ENCODE measurements at regions not wholly inside any gene's neighbourhood (a gene's known extent, or its start where the extent isn't known, plus 50 kb on each side); places are given as distances from the start of the nearest gene placed in this dataset.

GRCh38 chr12:126362964-126363363, 1297.7 kb downstream of the AACS start:
- Histone ChIP-seq H2BK20ac (ENCODE audit: low read length) (no peak overlapping the region), H3K27ac (ENCODE audit: low read depth, low read length) (no peak overlapping the region), H2BK5ac (ENCODE audit: low read depth, low read length) (no peak overlapping the region), H2BK12ac (ENCODE audit: low read depth, low read length) (no peak overlapping the region), H3K36me3 (ENCODE audit: control insufficient read depth in 2 of 4, insufficient read depth in 4 of 4, low read length in 3 of 4) (no peaks in the 10 kb centered on the region), H3K9me3 (ENCODE audit: insufficient read depth in 2 of 2, low read depth in 1 of 2, low read length in 1 of 2) (0 out of 4 replicates have a peak, but pooled peaks cover 0 to 4% of the 10 kb centered on the region in 2 experiments), H4K5ac (ENCODE audit: insufficient read length, low read depth, low read length) (no peak overlapping the region), H4K91ac (replicated peaks; ENCODE audit: insufficient read length, low read length) (no peak overlapping the region), H3K23ac (ENCODE audit: insufficient read length) (no peak overlapping the region), H3K4me3 (ENCODE audit: extremely low read depth in 1 of 4, insufficient read depth in 2 of 4, low read depth in 3 of 4, low read length in 4 of 4) (no peak overlapping the region), H3K14ac (ENCODE audit: insufficient read length) (no peak overlapping the region), H3K79me1 (ENCODE audit: low read depth, low read length) (no peaks in the 10 kb centered on the region), H2BK120ac (replicated peaks; ENCODE audit: low read depth, low read length) (no peak overlapping the region), H3K18ac (ENCODE audit: extremely low read depth, low read length) (no peak overlapping the region), H3K4ac (replicated peaks; ENCODE audit: insufficient read length, low read depth, low read length) (no peak overlapping the region), H3K4me2 (ENCODE audit: insufficient read depth in 1 of 2, low read depth in 2 of 2, low read length in 2 of 2) (no peak overlapping the region; a peak in 1 of 4 replicates), H3K9ac (replicated peaks in 1 of 4; ENCODE audit: extremely low read depth in 1 of 4, low read depth in 3 of 4, low read length in 3 of 4) (no peak overlapping the region), H4K8ac (ENCODE audit: extremely low read depth, insufficient read depth, low read length) (no peak overlapping the region), H3K79me2 (ENCODE audit: control insufficient read depth in 1 of 2, insufficient read depth in 2 of 2, low read length in 2 of 2) (no peaks in the 10 kb centered on the region), H2AFZ (ENCODE audit: low read length) (peak overlapping the region; percentile 92; the same call in 1 of the 2 replicates), H4K20me1 (replicated peaks in 1 of 2; ENCODE audit: control insufficient read depth in 1 of 2, insufficient read depth in 2 of 2, low read length in 2 of 2) (no peaks in the 10 kb centered on the region), H2BK15ac (ENCODE audit: low read length) (no peak overlapping the region), H3K56ac (replicated peaks; ENCODE audit: insufficient read length, low read depth, low read length) (no peak overlapping the region), H3K4me1 (replicated peaks in 1 of 4; ENCODE audit: control insufficient read depth in 3 of 4, insufficient read depth in 4 of 4, low read length in 3 of 4) (no peaks in the 10 kb centered on the region; a peak in 2 of 7 replicates), H3K27me3 (replicated peaks in 1 of 4; ENCODE audit: control insufficient read depth in 3 of 4, extremely low read depth in 1 of 4, insufficient read depth in 3 of 4, low read length in 3 of 4) (no peaks in the 10 kb centered on the region), H2AK5ac (ENCODE audit: low read depth, low read length) (no peak overlapping the region), H3K23me2 (ENCODE audit: low read depth, low read length) (no peaks in the 10 kb centered on the region)
- TF ChIP-seq GTF2F1 (IDR thresholded peaks at IDR 0.05; ENCODE audit: borderline replicate concordance, low read depth, low read length) (no peak), RAD21 (IDR thresholded peaks at IDR 0.05 in 1 of 2, conservative IDR thresholded peaks at IDR 0.05 in 1 of 2; ENCODE audit: low read depth in 2 of 2, low read length in 2 of 2) (peak; percentile 88 to 94), CTCF (IDR thresholded peaks at IDR 0.05; ENCODE audit: control extremely low read depth in 1 of 3, insufficient read depth in 1 of 3, low read depth in 1 of 3, low read length in 3 of 3) (peak; percentile 71 to 85 (median 77))
- 69% methylated on average over 9 of the region's 9 CpGs; no CpG with 5 or more reads in 1 of the 2 experiments for WGBS, 2 experiments (ENCODE audit: extremely low coverage in 1 of 2, insufficient coverage in 1 of 2, insufficient read length in 1 of 2, insufficient replicate concordance in 2 of 2, low coverage in 1 of 2, low lambda C conversion rate in 2 of 2, missing lambda C conversion rate in 1 of 2)
- FAIRE-seq (peak; percentile 84), DNase-seq (ENCODE audit: low read depth in 1 of 2, low spot score in 2 of 2) (peak; percentile 56 to 72)
- ChIA-PET POLR2A (ENCODE audit: partially characterized antibody) (no interaction called here), CTCF (ENCODE audit: partially characterized antibody) (interaction anchor here (0.6 to 3.8 kb wide), 26 partner anchors 10 to 776 kb away, joined by 3 to 22 read pairs (median 3); no protein-coding TSS in a partner anchor)
